ENCODE measurements at regions not wholly inside any gene's neighbourhood (a gene's known extent, or its start where the extent isn't known, plus 50 kb on each side); places are given as distances from the start of the nearest gene placed in this dataset.

GRCh38 chr10:108238261-108238660 lies 1073.8 kb upstream of the SORCS1 start:
- Histone ChIP-seq H3K9me3 (ENCODE audit: control insufficient read depth, insufficient read depth, low read length) (peaks cover 2% of the 10 kb centered on the region; the same call in 1 of the 2 replicates), H3K4me3 (ENCODE audit: insufficient read depth, low read depth, low read length) (no peak overlapping the region), H3K4me1 (ENCODE audit: control insufficient read depth, insufficient read depth, low read length) (no peaks in the 10 kb centered on the region), H4K20me1 (ENCODE audit: insufficient read depth, low read length) (no peaks in the 10 kb centered on the region), H3K27ac (ENCODE audit: insufficient read depth, low read length) (no peak overlapping the region), H3K14ac (replicated peaks; ENCODE audit: low read depth, low read length) (no peak overlapping the region), H3K18ac (ENCODE audit: low read depth, low read length) (no peak overlapping the region), H2AFZ (replicated peaks; ENCODE audit: low read length, poor library complexity) (no peak overlapping the region), H4K91ac (ENCODE audit: insufficient read depth, low read depth, low read length) (no peak overlapping the region), H2AK9ac (replicated peaks; ENCODE audit: low read depth, low read length, poor library complexity) (no peak overlapping the region), H2BK20ac (ENCODE audit: low read depth, low read length) (no peak overlapping the region), H4K8ac (ENCODE audit: low read depth in 2 of 2, low read length in 2 of 2) (no peak overlapping the region), H4K5ac (ENCODE audit: low read depth, low read length) (no peak overlapping the region), H2BK5ac (ENCODE audit: low read depth, low read length, poor library complexity, severe bottlenecking) (no peak overlapping the region), H3K36me3 (ENCODE audit: control insufficient read depth, insufficient read depth, low read length) (no peaks in the 10 kb centered on the region), H3K79me1 (ENCODE audit: low read depth in 1 of 2, low read length in 2 of 2) (no peaks in the 10 kb centered on the region), H2BK120ac (ENCODE audit: low read depth, low read length) (no peak overlapping the region), H3K27me3 (ENCODE audit: control insufficient read depth, insufficient read depth, low read length) (no peaks in the 10 kb centered on the region), H3K56ac (ENCODE audit: extremely low read depth, insufficient read depth, low read length) (no peak overlapping the region), H3K9ac (ENCODE audit: low read depth, low read length) (no peak overlapping the region), H3K9me1 (ENCODE audit: insufficient read depth, low read length) (no peaks in the 10 kb centered on the region), H3K23ac (ENCODE audit: low read depth, low read length) (no peak overlapping the region), H3K4me2 (ENCODE audit: low read depth, low read length) (no peak overlapping the region), H2AK5ac (ENCODE audit: low read depth, low read length) (no peak overlapping the region), H3K4ac (ENCODE audit: low read depth, low read length) (no peak overlapping the region), H2BK15ac (ENCODE audit: low read depth, low read length) (no peak overlapping the region)
- POLR2A ChIA-PET (ENCODE audit: unreplicated experiment): no interaction called here
- no CpG with 5 or more reads among the region's 1 CpG for WGBS, 2 experiments (ENCODE audit: extremely low coverage in 2 of 2, insufficient read length in 1 of 2)
- in situ Hi-C loops (cut with MboI; ENCODE audit: low sequenced_read_pairs) (no loop called here), intact Hi-C loops (cut with micrococcal nuclease) (no loop called here), dilution Hi-C loops (cut with HindIII; ENCODE audit: low sequenced_read_pairs, unreplicated experiment) (no loop called here)
- TF ChIP-seq MXI1 (IDR thresholded peaks at IDR 0.05; ENCODE audit: borderline replicate concordance, low read depth, low read length) (no peak), SMC3 (IDR thresholded peaks at IDR 0.05; ENCODE audit: low read depth, low read length) (no peak), RFX5 (IDR thresholded peaks at IDR 0.05; ENCODE audit: low read depth, low read length) (no peak), CEBPB (IDR thresholded peaks at IDR 0.05; ENCODE audit: low read depth, low read length) (no peak), RAD21 (IDR thresholded peaks at IDR 0.05; ENCODE audit: low read length) (no peak), NFE2L2 (IDR thresholded peaks at IDR 0.05; ENCODE audit: low read depth, low read length) (no peak), CHD1 (IDR thresholded peaks at IDR 0.05; ENCODE audit: low read depth, low read length) (no peak), MAFK (IDR thresholded peaks at IDR 0.05; ENCODE audit: low read depth, low read length) (no peak), POLR2A (IDR thresholded peaks at IDR 0.05; ENCODE audit: low read depth, low read length) (no peak)
- TF ChIP-seq, protein P1, sequence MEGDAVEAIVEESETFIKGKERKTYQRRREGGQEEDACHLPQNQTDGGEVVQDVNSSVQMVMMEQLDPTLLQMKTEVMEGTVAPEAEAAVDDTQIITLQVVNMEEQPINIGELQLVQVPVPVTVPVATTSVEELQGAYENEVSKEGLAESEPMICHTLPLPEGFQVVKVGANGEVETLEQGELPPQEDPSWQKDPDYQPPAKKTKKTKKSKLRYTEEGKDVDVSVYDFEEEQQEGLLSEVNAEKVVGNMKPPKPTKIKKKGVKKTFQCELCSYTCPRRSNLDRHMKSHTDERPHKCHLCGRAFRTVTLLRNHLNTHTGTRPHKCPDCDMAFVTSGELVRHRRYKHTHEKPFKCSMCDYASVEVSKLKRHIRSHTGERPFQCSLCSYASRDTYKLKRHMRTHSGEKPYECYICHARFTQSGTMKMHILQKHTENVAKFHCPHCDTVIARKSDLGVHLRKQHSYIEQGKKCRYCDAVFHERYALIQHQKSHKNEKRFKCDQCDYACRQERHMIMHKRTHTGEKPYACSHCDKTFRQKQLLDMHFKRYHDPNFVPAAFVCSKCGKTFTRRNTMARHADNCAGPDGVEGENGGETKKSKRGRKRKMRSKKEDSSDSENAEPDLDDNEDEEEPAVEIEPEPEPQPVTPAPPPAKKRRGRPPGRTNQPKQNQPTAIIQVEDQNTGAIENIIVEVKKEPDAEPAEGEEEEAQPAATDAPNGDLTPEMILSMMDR (conservative IDR thresholded peaks at IDR 0.05; ENCODE audit: low read depth, low read length): no peak
- TF ChIP-seq, protein P2, sequence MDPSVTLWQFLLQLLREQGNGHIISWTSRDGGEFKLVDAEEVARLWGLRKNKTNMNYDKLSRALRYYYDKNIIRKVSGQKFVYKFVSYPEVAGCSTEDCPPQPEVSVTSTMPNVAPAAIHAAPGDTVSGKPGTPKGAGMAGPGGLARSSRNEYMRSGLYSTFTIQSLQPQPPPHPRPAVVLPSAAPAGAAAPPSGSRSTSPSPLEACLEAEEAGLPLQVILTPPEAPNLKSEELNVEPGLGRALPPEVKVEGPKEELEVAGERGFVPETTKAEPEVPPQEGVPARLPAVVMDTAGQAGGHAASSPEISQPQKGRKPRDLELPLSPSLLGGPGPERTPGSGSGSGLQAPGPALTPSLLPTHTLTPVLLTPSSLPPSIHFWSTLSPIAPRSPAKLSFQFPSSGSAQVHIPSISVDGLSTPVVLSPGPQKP (IDR thresholded peaks at IDR 0.05; ENCODE audit: borderline replicate concordance, low read depth, low read length): no peak
- CTCF ChIA-PET: no interaction called here
- no peak for ATAC-seq (ENCODE audit: low read depth)
- DNase-seq: no peak
- no TSS peak for BruUV-seq (replicated peaks)

All from IMR-90 (cell line).